HT1080 (cell line): ENCODE measurements at regions not wholly inside any gene's neighbourhood (a gene's known extent, or its start where the extent isn't known, plus 50 kb on each side); places are given as distances from the start of the nearest gene placed in this dataset.

Source experiments
- DNase-seq: peaks from one replicate; pipeline ENCODE4 v3.0.0-alpha.2; 2015; ENCODE audit warnings: low read depth

DNA sequence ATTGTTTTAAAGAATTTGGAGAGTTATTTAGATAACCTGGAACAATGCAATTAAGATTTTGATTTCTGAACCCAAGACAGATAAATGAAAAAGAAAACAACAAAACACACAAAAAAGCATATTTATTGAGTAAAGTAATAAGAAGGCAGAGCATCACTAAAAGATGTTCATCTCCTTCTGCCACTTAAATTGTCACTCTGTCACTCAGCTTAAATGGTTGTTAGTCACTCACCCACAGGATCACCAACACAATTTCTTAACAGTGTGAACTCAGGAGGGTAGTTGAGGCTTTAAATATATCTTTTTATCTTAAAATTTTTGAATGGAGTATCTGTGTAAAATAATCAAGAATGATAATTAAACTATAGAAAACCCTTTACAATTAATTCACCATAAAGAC is 1215.5 kb upstream of the PCDH20 start:
- DNase-seq = no peak

DNA sequence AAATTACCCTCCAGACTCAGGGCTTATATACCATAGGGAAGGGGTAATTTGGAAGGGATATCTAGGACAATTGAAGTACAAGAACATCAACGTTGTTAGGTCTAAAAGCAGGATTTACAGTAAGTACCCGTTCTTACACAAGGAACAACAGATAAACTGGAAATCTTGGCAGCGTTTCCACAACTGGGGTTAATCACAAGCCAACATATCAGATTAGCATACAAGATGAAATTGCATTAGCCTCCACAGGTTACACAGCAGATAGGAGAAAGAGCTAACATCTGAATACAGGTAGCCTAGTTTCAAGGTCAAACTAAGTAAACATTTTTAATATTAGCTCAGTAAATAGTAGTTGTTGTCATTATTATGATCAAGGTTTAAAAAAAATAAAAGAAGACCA is 1214.0 kb upstream of the PCDH20 start:
- no peak for DNase-seq

DNA sequence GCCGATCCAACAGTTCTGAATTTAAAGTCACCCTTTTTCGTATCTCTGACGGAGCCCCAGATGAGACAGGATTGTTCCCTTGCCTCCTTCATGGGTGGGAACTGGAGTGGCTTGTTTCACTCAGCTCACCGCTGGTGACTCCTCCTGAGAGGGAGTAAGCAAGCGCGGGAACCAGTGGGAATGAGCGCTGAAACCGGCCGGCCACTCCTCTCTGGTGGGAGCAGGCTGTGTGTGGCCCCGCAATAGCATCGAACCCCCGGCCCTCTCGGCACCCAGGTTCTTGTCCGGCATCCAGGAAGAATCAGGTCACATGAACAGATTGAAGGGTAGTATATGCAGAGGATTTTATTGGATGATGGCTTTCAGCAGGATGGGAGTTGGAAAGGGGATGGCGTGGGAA is 1211.6 kb upstream of the PCDH20 start:
- DNase-seq = no peak

DNA sequence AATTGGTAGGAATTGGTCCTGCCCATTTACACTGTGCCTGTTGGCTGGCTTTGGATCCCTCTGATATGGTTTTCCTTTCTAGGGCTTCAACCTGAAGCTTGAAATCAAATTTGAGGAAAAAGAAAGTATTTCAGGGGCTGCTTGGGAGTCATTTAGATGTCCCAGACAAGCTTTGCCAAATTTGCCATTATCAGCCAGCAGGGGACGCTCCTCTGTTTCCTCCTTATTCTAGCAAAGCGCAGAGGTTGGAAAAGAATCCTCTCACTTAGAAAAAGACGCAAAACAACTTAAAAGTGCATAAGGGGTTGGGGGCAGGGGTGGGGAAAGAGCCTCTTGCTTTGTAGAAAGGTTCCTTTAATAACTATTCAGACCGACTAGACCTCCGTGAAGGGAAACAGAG is 1211.1 kb upstream of the PCDH20 start:
- no peak for DNase-seq

DNA sequence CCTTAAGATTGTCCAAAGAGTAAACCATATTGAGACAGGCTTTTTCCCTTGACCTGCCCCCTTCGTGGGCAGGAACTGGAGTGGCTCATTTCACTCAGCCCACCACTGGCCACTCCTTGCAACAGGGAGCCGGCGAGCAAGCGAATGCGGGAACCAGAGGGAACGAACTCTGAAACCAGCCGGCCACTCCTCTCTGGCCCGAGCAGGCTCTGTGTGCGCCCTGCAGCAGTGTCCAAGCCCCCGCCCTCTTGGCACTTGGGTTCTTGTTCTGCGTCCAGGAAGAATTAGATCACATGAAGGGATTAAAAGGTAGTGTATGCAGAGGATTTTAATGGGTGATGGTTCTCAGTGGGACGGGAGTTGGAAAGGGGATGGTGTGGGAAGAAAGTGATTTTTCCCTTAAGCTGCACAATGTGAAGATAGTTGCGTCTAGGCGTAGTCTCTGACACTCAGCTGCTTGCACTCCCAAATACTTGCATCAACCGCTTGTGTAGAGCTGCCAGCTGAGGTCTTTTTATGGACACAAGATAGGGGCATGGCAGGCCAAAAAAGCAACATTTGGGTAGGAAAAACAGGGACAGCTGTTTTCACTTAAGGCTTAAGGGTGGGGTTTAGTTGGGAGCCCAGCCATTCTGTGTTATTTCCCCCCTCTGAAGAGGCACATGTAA is 1209.7 kb upstream of the PCDH20 start:
- DNase-seq = no peak

DNA sequence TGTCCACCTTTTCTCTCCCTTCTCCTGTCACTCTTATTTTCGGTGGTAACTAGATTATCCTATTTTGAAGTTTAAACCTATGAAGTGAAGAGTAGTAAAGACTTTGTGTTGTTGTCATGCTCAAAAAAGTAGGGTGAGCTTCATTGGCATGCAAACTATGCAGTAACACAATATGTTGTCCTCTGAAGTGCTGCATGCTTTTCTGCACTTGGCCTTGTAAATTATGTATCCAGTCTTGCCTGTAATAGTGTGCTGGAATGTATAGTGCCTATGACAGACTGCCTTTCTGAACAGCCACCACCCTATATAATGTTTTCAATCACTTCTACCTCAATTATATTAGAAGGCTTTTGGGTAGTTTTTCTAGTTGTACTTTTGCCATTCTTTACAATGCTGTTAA is 1198.2 kb upstream of the PCDH20 start:
- no peak for DNase-seq

DNA sequence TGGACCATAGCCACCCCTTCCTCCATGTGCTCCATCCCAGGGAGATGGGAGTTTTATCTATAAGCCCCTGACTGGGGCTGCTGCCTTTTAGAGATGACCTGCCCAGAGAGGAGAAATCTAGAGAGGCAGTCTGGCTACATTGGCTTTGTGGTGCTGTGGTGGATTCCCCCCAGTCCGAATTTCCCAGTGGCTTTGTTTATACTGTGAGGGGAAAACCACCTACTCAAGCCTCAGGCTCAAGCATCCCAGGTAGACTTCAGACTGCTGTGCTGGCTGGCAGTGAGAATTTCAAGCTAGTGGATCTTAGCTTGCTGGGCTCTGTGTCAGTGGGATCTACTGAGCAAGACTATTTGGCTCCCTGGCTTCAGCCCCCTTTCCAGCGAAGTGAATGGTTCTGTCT is 1195.7 kb upstream of the PCDH20 start:
- DNase-seq = no peak

DNA sequence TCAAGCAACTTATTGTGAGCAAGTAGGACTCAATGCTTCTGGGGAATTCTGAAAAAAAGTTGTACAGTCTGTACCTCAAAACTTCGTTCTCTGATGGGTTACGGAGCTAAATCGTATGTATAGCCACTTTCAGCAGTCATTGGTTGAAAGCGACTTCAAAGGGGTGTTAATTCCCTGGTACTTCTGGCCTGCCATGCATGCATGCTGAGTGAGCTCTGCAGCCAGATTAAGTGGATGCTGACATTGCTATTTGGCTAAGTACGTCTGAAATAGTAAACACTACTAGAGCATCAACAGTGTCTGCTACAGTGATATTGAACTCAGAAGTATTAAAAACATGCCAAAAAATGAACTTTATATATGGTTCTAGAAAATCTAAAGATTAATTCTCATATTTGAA is 1183.1 kb upstream of the PCDH20 start:
- no peak for DNase-seq

DNA sequence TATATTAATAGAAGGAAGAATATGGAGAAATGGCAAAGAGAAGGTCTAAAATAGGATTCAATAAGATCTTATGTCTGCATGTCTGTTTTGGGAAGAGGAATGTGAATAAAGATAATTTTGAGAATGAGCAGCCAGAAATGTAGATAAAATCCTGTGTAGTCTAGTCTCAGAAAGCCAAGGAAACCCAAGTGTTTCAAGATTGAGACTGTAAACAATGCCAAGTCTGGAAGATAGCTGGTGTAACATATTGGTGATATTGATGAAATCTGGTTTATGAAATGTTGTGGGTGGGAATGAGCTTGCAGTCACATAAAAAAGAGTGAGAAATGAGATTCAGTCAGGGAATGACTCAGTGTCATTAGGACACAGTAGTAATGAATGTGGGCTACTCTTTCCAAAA is 1180.3 kb upstream of the PCDH20 start:
- DNase-seq = no peak

DNA sequence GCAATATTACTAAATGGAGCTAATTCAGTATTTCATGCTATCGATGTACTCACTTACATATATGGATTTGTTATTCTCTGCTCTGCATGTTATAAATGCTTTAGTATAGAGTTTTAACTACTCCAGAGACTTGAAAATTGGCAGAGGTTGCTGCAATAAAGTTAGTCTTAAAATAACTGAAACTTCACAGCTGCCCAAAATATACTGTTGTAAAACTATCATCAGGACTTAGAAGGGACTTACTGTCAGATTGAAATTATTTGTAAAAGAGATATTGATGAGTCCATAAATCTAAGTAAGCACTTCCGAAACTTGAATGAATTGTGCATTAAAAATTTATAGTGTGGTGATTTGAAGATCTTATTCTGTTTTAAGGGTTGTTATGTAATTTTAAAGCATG is 1178.2 kb upstream of the PCDH20 start:
- DNase-seq = no peak

DNA sequence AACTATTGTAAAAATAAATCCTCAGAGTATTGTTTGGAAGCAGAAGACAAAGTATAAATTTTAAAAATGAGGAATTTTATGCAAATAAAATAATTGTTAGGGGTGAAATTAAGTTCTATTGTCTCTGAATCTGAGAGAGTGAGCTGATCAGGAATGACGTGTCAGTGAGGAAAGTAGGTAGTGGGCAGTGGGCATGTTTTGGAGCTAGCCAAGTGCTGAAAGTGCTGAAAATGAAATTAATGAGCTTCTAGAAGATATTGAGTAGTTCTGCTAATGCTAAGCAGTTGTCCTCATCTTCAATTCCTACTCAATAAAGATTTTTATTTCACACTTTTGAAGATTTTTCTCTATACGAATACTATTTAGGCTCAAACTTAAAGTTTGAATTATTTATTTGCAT is 1167.8 kb upstream of the PCDH20 start:
- no peak for DNase-seq

DNA sequence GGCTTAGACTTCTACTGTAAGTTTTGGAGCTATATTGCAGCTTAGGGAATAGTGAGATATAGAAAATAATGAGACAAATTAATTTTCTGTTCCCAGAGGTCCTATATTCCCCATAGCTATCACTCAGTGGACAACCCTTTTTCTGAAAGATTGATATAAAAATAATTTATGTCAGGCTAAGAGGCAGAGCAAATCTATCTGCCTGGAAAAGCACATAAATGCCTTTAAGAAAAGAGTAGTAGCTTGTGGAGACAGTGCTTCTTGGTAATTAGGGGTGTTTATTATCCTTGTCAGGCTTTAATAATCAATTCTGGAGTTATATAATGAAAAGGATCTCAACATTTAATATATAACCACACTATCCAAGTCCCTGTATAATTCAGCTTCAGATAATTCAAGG is 1162.8 kb upstream of the PCDH20 start:
- DNase-seq = no peak

DNA sequence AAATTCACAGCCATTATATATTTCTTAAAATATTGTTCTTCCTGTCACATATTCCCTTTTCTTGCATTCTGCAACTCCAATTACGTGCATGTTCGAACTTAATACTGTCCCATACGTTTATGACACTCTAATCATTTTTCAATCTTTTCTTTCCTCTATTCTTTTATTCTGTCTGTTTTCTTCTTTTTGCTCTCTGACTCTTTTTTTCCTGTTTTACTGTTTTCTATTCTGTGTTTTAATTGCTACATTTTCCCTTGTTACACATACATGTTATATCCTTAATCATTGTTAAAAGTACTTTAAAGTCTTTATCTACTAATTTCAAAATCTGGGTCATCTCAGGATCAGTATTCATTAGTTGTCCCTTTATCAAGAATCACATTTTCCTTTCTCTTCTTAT is 1149.1 kb upstream of the PCDH20 start:
- DNase-seq = no peak

DNA sequence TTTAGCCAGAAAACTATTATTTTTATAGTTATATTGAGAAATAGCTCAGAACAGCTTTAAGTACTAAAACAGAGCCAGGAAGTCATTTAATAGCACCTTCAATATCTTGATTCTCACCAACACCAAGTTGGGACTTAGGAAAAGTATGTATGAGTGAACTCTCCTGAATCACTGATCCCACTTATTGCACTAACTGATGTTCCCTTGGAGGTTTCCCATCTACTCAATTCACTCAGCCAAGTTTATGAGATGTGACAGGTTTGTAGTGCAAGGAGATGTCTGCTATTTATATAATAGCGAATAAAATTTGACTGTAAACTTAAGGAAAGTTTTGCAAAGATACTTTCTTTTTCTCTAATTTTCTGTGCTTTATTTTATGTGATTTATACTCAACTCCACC is 1147.6 kb upstream of the PCDH20 start:
- DNase-seq = no peak

DNA sequence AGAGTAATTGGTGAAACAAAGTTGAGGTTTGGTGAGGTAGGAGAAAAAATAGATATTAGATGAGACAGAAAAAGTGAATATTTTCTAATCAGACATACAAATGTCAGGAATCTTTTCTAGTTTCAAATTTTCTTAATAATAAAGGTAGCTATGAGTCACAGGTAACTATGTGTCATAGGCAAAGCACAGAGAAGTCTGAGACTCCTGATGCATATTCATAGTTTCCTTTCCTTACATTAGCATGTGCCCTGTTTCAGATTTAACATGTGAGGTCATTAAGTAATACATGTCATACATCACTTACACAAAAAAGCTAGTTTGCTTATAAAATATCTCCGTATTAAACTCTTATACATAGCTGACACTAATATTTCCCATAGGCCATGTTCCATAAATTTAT is 1141.3 kb upstream of the PCDH20 start:
- peak; percentile 7 for DNase-seq

DNA sequence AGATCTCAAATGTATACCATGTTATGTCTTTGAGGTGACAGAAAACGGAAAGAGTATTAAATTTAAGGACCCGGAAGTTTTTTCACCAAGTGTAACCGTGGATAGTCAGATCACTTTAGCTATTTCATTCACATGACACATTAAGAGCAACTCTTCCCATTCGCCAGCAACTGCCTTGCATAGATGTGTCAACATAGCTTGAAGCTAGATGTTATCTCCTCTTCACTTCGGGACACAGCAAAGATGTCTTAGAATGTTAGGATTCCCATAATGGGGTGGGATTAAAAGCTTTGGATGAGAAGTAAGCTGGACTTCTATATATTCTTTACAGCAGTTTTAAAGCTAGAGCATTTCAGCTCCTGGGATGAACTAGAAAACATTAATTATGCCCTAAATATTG is 1135.9 kb upstream of the PCDH20 start:
- DNase-seq = peak; percentile 0

DNA sequence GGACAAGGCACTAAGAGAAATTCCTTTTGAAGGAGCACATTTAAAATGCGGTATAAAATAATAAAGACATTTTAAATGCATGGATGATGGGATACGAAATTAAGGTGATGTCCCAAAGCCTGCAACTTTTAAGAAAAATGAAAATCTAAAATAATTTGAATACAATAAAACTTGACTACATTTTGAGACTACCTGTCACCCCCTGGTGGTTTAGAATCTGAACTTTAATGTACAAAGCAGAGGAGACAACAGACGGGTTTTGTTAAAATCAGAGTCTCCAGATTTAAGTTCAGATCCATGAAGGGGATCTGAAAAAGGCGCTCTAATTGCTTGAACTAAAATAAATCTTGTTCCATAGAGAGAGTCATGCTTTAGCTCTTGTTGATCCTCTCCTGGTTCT is 1129.3 kb upstream of the PCDH20 start:
- no peak for DNase-seq

DNA sequence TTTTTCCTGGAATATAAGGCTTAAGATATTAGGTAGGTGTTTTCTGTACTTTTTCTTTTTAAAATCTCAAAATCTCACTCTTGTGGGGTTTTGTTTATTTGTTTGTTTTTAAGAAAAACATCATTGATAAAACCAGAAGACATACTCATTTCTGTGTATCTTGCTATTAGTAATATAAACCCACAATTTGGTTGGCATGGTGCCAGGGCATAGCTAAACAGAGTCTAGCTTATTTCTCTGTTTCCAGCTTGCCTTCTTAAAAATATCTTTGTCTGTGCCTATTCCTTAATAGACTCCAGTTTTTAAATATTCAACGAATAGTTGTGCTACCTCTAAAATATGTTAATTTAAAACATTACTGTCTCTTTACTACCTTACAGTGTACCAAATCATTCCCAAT is 1121.9 kb upstream of the PCDH20 start:
- DNase-seq = no peak

DNA sequence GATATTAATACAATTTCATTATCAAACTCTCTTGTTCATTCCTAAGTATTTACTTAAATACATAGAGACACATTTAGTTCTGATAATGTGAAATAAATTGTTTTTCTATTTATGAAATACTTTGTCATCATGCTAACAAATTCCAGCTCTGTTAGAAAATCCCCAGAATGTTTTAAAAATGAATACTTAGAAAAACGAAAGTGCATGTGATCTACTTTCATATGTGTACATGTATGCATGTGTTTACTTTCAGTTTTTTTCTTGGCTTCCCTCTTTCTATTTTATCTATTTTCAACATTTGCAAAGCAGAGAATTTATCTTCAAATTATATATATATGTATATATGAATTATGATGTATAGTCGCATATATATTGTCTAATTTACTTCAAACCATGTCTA is 1110.0 kb upstream of the PCDH20 start:
- no peak for DNase-seq

DNA sequence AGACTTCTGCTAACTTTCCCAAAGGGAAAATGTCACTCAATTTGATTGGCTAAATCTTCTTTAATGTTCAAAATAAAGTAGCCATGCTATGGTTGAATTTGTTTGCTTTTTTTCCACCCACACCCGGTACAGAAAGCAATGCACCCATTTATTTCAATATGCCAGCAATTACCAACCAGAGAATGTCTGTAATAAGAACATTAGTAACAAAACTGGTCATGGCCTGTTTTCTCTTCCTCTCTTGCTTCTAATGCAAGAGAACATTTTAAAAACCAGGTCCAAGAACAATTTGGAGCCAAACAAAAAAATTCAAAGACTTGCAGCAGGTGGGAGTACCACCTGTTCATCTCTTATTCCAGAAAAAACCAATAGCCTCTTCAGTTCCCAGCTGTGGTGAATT is 1108.8 kb upstream of the PCDH20 start:
- no peak for DNase-seq

DNA sequence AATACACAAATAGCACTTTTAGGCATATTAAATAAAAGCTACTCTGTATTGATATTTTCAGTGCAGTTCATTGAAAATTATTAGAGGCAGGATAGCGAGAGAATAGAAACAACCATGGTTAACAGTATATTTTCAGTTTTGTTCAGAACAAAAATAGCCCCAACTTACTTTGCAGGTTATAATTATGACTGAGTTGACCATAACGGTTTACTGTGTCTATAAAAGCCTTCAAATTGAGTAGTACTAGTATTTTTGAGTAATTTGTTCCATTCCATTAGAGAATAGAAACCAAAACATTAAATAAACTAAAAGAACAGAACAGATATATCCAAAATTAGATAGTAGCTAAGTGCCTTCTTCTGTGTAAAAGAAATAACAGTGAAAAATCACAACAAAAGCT is 1108.4 kb upstream of the PCDH20 start:
- DNase-seq = no peak

DNA sequence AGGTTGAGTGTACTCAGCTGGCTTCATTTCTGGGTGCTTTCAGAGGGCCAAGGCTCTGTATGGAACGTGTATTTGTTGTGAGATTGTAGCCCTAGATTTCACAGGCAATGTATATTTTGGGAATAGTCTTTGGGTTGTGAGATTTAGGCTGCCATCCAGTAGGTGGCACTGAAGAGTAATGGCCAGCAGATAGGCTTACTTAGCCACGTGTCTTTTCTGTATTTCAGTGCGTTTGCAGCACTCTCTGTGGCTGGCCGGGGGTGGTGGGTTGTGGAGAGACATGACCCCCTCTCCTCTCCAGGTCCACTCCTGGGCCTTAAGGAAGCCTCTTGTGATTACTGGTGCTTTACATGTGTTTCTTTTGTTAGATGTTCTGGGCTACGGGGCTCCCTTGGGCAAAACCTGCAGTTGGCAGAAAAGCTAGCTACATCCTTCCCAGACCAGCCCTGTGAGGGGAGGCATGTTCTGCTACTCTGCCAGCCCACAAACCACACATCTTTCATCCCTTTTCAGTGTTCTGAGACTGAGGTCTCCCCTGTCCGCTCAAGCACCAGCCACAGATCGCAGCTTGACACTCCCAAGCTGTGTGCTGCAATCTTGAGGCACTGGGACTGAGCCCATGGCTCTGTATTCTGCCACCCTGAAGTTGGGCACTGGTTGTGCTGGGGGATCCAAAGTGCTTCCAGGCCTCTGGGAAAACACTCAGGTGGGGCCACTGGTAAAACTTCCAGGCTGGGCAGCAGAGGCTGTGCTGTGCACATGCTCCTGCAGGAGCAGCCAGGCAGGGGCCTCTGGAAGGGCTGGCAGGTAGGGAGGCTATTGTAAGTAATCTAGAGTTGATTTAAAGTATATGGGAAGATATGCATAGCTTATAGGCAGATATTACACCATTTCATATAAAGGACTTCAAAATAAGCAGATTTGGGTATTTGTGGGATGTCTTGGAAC is 1096.8 kb upstream of the PCDH20 start:
- DNase-seq = peak; percentile 28
